ENCODE measurements at regions not wholly inside any gene's neighbourhood (a gene's known extent, or its start where the extent isn't known, plus 50 kb on each side); places are given as distances from the start of the nearest gene placed in this dataset.

DNA sequence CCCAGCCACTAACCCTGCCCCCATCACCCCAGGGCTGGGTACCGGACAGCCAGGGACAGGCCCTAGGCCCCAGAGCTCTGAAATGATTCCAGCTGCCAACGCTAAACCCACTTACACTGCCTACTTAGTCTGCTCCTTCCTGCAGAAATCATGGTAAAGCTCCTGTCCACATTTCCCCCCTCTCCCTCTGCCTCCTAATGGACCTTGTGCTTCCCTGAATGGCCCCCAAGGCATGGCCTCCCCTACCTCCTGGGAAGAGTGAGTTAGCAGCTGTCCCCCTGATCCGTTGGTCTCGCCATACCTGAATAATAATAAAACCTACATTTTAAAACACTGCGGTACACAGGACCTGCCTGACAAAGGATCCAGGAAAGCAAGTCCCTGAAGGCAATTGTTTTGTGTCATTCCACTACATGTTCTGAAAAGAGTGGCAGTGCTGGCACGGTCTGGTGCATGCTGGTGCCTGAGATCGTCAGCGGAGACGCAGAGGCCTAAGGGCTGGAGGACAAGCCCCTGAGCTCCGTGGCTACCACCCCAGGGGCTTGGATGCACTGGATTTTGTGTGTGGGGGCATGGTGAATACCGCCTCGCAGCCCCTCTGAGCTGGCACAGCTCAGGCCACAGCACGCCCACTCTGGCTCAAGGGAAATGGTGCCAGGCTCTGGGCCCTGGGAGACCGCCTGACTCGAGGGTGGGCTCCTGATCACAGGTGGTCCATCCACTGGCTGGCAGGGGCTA is 186.3 kb downstream of the CTTN start:
- TF ChIP-seq, protein P1, sequence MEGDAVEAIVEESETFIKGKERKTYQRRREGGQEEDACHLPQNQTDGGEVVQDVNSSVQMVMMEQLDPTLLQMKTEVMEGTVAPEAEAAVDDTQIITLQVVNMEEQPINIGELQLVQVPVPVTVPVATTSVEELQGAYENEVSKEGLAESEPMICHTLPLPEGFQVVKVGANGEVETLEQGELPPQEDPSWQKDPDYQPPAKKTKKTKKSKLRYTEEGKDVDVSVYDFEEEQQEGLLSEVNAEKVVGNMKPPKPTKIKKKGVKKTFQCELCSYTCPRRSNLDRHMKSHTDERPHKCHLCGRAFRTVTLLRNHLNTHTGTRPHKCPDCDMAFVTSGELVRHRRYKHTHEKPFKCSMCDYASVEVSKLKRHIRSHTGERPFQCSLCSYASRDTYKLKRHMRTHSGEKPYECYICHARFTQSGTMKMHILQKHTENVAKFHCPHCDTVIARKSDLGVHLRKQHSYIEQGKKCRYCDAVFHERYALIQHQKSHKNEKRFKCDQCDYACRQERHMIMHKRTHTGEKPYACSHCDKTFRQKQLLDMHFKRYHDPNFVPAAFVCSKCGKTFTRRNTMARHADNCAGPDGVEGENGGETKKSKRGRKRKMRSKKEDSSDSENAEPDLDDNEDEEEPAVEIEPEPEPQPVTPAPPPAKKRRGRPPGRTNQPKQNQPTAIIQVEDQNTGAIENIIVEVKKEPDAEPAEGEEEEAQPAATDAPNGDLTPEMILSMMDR (IDR thresholded peaks at IDR 0.05; ENCODE audit: borderline replicate concordance, extremely low read depth, low read length, poor library complexity, severe bottlenecking): no peak
- no peak for TF ChIP-seq EZH2 (IDR thresholded peaks at IDR 0.05; ENCODE audit: borderline replicate concordance, low read depth, low read length, severe bottlenecking)
